Uterus (tissue), 3 donors: ENCODE measurements at regions not wholly inside any gene's neighbourhood (a gene's known extent, or its start where the extent isn't known, plus 50 kb on each side); places are given as distances from the start of the nearest gene placed in this dataset.

ENCODE experiments used
- DNase-seq, 2 donors: peaks; one replicate each; pipeline ENCODE4 v3.0.0-alpha.2; 2019 to 2020
- H3K27ac ChIP-seq, 2 donors: fragments of 200-600 bp; sonication (generic); 1 replicate in 1 of 2; 2 replicates in 1 of 2; pipeline ENCODE4 v1.5.1; 2016 to 2018
- H3K27me3 ChIP-seq, 2 donors: fragments of 200-600 bp; sonication (generic); one replicate each; pipeline ENCODE4 v1.5.1; 2018 to 2019; ENCODE audit warnings: control low read depth in 1 of 2
- H3K36me3 ChIP-seq, 2 donors: fragments of 200-600 bp; sonication (generic); one replicate each; pipeline ENCODE4 v1.5.1; 2019; ENCODE audit warnings: control low read depth in 1 of 2
- H3K4me1 ChIP-seq, 2 donors: fragments of 200-600 bp; sonication (generic); one replicate each; pipeline ENCODE4 v1.5.1; 2018 to 2019; ENCODE audit warnings: control low read depth in 1 of 2
- H3K4me3 ChIP-seq, 2 donors: fragments of 200-600 bp; sonication (generic); 1 replicate in 1 of 2; 2 replicates in 1 of 2; pipeline ENCODE4 v1.5.1; 2018 to 2019; ENCODE audit warnings: mild to moderate bottlenecking in 1 of 2
- H3K9me3 ChIP-seq, 2 donors: fragments of 200-600 bp; sonication (generic); one replicate each; pipeline ENCODE4 v1.5.1; 2019; ENCODE audit warnings: control low read depth in 1 of 2
- POLR2A ChIP-seq, 2 donors: fragments of 450-650 bp; IDR thresholded peaks; one replicate each; pipeline ENCODE4 v1.6.1; 2016; ENCODE audit warnings: antibody characterized with exemption in 2 of 2, mild to moderate bottlenecking in 1 of 2, moderate library complexity in 1 of 2
- intact Hi-C: fragments of 100-400 bp; cut with DNase I; formaldehyde crosslinking; loops from one replicate; pipeline ENCODE4 v1.15.1; 2023; ENCODE audit warnings: low total_unique reads
- TF ChIP-seq, protein P1 (sequence below), 4 experiments: fragments of 200-600 bp in 2 of 4; fragments of 450-650 bp in 2 of 4; sonication (generic) in 2 of 4; IDR thresholded peaks; one replicate each; pipeline ENCODE4 v1.5.1; 2016 to 2019; ENCODE audit warnings: antibody characterized with exemption in 4 of 4, mild to moderate bottlenecking in 2 of 4, moderate library complexity in 1 of 4
- donor health status: DM: yes; HTN: yes; CAD: no.

DNA sequence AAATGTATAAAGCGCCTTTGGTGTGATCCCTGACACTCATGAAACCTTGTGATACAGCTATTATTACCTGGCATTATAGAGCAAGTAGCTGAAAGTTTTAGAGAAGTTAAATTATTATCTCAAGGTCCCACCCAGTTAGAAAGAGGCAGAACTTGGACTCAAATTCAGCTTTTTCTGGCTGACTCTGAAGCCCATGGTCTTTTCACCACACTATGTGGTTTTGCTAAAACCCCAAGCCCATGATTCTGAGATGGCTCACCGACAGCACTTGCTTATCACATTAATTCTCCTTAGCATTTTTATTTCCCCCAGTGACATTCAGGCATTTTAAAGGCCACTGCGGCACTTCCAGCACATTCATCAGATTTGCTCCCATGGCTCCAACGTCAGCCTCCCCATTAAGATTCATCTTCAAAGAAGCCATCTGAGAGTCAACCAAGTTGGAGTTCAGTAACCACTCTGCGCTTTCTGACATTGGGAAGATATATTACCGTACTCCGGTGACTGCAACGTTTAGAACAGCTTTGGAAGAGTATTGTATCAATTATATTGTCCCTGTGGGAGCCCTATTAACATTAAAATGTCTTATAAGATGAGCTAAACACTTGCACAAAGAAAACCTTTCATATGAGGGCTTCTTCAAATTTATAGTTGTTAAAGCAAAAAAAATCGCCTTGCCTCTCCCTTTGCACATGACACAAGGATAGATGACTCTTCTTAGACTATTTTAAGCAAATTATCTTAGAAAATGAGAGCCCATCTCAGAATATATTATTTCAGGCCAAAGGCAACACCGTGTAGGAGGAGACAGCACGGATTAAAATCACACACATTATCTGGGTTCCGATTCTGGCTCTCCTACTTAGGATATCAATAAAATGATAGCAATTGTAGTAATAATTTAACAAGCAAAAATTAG lies 638.1 kb downstream of the ACTL7B start:
- intact Hi-C loops, result no loop called here
- Histone ChIP-seq H3K4me1 (no peaks in the 10 kb centered on the region), H3K9me3 (no peaks in the 10 kb centered on the region), H3K36me3 (no peaks in the 10 kb centered on the region), H3K27me3 (no peaks in the 10 kb centered on the region), H3K27ac (no peak overlapping the region), H3K4me3 (no peak overlapping the region)
- no peak for DNase-seq
- TF ChIP-seq POLR2A (IDR thresholded peaks at IDR 0.05), result no peak
- TF ChIP-seq, protein P1, sequence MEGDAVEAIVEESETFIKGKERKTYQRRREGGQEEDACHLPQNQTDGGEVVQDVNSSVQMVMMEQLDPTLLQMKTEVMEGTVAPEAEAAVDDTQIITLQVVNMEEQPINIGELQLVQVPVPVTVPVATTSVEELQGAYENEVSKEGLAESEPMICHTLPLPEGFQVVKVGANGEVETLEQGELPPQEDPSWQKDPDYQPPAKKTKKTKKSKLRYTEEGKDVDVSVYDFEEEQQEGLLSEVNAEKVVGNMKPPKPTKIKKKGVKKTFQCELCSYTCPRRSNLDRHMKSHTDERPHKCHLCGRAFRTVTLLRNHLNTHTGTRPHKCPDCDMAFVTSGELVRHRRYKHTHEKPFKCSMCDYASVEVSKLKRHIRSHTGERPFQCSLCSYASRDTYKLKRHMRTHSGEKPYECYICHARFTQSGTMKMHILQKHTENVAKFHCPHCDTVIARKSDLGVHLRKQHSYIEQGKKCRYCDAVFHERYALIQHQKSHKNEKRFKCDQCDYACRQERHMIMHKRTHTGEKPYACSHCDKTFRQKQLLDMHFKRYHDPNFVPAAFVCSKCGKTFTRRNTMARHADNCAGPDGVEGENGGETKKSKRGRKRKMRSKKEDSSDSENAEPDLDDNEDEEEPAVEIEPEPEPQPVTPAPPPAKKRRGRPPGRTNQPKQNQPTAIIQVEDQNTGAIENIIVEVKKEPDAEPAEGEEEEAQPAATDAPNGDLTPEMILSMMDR (IDR thresholded peaks at IDR 0.05), result no peak

DNA sequence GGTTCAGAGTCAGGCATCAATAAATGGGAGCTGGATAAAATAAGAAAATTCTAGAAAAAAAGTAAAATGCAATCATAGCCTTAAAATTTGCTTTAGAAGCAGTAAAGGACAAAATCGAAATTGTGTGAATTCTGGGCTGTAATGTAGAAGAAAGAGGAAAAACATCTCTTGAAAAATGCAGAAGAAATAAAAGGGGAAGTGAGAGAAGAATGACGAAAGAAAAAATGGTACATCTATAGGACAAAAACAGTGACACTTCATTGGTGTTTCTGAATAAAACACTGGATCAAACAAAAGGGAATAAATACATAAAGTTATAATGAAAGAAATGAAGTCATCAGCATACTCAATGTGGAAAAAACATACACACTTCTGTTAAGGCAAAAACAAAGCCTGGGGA lies 642.3 kb downstream of the ACTL7B start:
- no peak overlapping the region for H3K27ac ChIP-seq
- no peaks in the 10 kb centered on the region for H3K4me1 ChIP-seq
- H3K9me3 ChIP-seq, result no peaks in the 10 kb centered on the region
- no peaks in the 10 kb centered on the region for H3K27me3 ChIP-seq
- no peaks in the 10 kb centered on the region for H3K36me3 ChIP-seq
- no peak overlapping the region for H3K4me3 ChIP-seq
- TF ChIP-seq POLR2A (IDR thresholded peaks at IDR 0.05), result no peak
- TF ChIP-seq, protein P1 (IDR thresholded peaks at IDR 0.05), result no peak
- DNase-seq, result no peak
- intact Hi-C loops, result no loop called here

DNA sequence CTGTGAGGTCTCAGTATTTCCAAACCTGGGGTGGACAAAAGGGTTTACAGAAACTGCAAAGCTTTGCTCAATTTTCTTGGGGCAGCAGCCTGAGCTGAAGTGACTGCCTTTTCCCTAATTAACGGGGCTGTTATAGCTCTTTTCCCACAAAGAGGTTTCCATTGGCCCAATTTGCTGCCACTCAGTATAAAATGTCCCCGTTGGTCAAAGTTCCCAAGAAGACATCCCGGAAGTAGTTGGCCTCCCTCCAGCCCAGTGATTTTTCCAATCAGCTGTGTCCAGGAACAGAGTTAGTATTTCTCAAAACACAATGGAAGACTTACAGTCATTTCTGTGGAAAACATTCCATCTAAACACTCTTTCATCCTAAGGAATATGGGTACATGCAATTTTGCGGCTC lies 643.6 kb downstream of the ACTL7B start:
- TF ChIP-seq, protein P1 (IDR thresholded peaks at IDR 0.05), result no peak
- TF ChIP-seq POLR2A (IDR thresholded peaks at IDR 0.05), result no peak
- no peak for DNase-seq
- intact Hi-C loops, result no loop called here
- H3K36me3 ChIP-seq, result no peaks in the 10 kb centered on the region
- H3K4me3 ChIP-seq, result no peak overlapping the region
- H3K27me3 ChIP-seq, result no peaks in the 10 kb centered on the region
- no peaks in the 10 kb centered on the region for H3K4me1 ChIP-seq
- no peak overlapping the region for H3K27ac ChIP-seq
- no peaks in the 10 kb centered on the region for H3K9me3 ChIP-seq

DNA sequence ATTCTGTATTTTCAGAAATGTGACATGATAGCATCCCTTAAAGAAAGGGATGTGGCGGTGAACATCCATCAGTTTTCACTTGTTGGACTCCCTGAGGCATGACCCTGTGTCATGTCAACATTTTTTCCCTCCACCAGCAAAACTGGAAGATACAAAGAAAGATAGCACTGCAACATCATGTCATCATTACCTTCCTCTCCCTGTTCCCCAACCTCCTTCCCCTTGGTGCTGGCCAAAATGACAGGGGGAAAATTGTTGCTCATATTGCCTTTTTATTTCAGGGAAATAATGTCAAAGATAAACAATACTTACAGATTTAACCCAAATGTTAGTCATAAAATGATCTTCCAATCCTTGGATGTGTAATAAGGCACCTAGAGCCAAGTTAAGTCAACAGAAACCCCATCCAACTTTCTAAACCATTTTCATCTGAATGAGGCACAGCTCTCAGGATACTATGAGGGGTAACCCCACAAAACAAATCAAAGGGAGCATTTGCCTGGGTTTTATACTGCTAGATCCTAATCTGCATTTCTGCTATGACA lies 644.3 kb downstream of the ACTL7B start:
- H3K27ac ChIP-seq, result no peak overlapping the region

More for the DNA sequence above, 644.3 kb downstream of the ACTL7B start:
- Histone ChIP-seq H3K4me1 (no peaks in the 10 kb centered on the region), H3K27me3 (no peaks in the 10 kb centered on the region), H3K9me3 (no peaks in the 10 kb centered on the region), H3K4me3 (no peak overlapping the region), H3K36me3 (no peaks in the 10 kb centered on the region)
- TF ChIP-seq, protein P1 (IDR thresholded peaks at IDR 0.05), result no peak
- TF ChIP-seq POLR2A (IDR thresholded peaks at IDR 0.05), result no peak
- intact Hi-C loops, result no loop called here
- no peak for DNase-seq
